Cerebellar cortex (tissue), 1 donor: ENCODE measurements at regions not wholly inside any gene's neighbourhood (a gene's known extent, or its start where the extent isn't known, plus 50 kb on each side); places are given as distances from the start of the nearest gene placed in this dataset.

Source experiments
- DNase-seq: peaks from one replicate; pipeline ENCODE4 v3.0.0-alpha.2; 2015; ENCODE audit warnings: low spot score

DNA sequence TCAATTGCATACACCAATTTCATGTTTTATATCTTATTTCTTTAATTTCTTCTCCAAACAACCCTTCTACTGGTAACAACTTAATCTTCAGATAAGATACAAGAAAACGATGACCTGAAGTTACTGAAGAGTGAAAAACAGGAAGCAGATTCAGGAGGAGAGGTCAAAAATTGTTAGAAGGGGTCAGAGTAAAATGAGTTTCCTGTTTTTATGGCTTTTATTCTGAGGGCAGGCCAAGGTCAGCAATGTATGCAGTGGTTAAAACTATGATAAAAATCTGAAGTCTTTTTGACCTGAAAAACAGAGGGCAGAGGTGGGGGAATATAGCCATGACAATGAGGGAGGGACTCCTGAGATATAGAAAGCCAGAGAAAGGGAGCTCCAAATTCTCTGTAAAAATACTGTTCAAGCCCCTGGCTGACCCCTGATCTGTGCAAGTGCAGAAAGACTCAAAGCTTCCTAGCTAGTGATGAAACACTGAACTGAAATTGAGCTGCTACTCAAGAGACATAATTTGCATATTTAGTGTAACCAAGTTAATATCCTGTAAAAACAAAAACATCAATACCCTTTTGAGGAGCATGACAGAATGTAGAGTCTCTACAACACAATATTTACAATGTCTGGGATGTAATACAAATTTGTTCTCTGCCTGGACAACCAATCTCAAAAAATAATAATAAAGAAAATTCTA lies 514.3 kb upstream of the SEL1L start:
- no peak for DNase-seq

DNA sequence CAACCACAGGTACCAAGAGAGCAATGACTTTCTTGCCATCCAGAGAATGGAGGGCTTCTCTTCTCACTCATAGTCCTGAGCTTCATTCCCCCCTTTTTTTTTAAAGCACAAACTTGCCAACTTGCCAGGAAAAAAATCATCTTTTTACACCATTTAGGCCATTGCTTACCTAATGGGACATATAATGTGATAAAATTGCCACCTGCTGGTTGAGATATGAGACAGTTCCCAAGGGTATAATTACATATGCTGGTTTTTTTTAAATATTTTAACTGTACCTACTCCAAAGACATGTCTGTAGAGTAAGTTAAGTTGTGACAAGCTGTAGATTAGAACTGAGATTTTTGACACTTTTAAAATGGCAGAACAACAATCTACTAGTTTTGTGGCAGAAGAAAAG lies 519.1 kb upstream of the SEL1L start:
- DNase-seq: no peak

DNA sequence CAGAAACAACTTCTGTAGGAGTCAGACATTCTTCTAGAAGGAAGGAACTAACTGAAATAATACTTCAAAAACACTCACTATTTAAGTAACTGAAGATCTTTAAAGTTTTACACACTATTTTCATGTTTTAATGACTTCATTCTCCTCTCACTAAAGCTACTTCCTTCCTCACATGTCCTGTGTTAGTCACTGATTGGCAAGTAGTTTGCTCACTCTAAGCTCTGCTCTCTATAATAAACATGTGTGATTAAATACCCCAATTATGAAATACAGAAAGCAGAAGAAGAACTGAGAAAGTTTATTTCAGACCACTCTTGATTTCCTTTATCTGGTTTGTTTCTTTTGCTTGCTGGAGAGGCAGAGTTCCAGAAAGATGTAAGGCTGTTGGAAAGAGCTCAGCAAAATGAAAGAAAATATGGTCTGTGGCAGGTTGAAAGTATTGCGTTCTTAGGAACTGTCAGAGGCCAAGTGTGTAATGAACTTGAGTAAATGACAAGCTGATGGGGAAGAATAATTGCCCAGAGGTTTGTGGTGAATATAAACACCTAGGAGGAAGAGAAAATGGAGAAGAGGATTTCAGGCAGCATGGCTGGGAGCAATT lies 522.0 kb upstream of the SEL1L start:
- no peak for DNase-seq

DNA sequence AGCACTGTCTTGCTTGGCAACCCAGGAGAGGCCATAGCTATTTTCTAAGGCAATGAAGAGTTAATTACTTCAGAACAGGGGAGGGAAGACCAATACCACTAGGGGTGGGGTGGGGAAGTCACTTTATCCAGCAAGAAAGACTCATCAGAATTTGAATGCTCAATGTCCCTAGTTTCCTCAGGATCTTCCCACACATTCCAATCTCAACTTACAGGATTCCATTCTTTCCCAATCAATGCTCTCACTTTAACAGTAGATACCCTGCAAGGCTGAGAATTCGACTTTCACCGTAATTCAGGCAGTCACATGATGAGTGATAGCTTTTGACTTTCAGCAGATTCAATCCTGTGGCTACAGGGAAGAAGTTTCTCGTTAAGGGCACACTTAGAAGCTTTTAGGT lies 526.6 kb upstream of the SEL1L start:
- no peak for DNase-seq

DNA sequence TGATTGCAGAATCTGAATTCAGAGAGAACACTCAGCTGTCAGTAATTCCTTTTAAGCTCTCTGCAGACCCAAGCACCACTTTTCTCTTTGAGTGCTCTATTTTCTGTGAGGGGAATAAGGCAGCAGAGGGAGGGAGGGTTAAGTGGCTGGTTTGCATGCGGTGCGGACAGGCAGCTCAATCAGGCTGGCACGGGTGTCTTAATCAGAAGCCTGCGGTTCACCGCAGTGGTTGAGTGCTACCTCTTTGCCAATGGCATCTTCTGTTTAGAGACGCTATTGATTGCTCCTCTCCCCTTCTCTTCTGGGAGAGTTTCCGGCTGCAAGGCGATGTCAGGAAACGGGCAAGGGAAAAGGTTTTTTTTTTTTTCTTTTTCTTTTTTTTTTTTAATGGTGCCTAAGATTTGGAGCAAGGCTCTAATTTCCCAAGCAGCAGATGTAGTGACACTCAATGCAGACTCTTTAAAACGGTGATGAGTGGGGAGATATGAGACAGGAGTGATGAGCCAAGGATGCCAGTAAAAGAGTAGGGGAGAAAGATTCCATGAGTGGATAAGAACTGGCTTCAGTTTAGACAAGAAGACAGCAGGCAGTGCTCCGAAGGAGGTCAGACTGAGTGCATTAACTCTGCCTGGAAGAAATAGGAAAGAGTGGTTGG lies 533.7 kb upstream of the SEL1L start:
- DNase-seq: no peak

DNA sequence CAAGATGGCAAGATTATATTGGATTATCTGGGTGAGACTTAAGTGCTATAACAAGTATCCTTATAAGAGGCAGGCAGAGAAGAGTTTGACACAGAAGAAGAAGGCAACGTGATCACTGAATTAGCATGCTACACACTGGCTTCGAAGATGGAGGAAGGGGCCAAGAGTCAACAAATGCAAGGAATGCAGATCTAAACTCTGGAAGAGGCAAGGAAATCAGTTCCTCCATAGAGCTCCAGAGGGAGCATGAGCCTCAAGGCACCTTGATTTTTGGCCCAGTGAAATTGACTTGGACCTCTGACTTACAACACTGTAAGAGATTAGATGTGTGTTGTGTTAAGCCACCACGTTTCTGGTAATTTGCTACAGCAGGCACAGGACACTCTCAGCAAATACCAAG lies 536.4 kb upstream of the SEL1L start:
- no peak for DNase-seq

DNA sequence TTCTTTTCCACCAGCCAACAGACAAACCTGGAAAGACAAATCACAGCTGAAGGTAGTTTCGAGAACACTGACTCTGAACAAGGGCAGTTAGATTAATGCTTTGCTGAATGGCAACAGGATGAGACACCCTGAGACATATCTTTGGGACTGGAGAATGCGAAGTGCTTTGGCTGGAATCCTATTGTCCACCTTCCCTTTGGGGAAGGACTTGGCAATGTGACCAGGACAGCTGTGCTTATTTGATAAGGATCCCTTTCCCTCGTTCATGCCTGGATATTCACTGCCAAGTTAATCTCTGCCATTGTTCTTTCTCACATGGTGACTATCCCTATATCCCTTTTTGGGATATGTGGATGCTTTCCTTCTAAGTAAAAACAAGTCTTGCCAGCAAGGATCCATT lies 537.1 kb upstream of the SEL1L start:
- no peak for DNase-seq

DNA sequence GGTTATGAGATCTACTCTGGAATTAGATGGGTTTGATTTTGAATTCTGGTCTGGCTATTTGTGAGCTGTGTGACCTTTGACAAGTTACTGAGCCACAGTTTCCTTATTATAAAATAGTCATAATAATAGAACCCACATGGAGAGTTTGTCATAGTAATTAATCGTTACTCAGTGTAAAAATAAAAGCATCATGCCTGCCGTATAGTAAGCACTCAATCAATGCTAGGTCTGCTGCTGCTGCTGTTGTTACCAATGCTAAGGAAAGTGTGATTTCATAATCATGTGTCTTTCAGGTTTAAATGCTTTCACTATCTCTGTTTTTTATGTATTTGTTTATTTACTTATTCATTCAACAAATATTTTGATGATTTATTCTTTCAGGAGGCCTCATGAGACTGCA lies 539.9 kb upstream of the SEL1L start:
- DNase-seq: no peak

DNA sequence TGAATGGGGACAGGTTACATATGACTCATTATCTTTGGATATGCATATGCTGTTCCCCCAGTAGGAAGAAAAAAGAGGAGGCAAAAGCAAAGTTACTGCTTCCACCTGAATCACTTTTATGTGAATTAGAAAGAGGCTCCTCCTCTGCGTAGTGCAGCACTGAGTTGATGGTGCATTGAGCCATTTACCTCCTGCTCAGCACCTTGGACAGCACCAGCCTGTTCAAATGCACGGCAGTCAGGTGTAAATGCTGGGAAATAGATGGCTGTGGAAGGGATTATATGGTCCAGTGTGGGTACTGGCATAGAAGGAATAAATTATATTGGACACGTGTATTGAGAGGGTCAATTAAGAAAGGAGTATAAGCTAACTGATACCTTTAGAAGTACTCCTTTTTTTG lies 541.9 kb upstream of the SEL1L start:
- no peak for DNase-seq

DNA sequence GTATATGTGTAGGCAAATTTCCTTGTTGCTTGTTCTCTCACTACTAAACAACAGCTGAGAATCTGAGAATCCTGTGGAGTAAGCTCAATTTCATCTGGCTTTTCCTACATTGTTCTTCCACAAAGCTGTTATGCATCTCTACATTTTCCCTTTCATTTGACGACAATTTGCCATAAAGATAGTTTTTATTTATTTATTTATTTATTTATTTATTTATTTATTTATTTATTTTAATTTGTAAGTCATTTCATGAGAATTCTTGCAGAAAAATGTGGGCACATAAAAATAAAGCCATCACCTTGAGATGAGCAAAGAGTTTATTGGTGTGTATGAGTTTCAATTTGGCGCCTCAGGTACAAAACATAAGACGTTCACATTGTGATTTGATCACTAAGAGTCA lies 545.9 kb upstream of the SEL1L start:
- no peak for DNase-seq

DNA sequence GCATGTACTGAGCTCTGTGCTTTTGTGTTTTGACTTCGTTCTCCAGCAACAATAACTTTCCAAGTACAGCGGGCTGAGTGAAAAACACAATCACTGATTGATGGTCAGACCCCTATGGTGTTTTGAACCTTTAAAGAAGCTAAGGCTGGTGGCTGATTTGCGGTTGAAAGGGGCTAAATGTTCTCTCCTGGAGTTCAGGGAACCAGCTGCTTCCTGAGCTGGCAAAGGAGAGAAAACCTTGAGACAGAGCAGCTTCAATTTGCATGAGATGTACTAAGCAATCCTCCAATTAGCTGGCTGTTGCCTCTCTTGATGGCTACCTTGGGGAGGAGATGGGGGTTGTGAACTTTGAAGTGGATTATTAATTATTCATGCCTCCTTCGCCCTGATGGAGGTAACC lies 546.7 kb upstream of the SEL1L start:
- DNase-seq: no peak

DNA sequence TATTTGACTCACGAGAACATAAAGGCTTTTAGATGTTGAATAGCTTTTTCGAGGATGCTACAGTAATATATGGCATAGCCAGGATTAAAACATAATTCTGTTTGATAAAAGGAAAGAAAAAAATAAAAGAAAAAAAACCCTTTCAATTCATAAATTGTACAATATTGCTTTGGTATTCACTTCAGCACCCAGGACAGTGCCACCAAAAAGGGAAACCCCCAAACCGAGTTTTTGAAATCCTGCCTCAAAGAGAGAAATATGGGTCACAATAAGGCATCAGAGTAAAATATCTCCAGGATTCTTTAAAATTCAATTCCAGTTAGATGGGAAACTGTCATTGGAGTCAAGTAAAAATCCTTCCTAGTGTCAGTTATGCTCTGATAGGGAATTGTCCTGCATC lies 551.2 kb upstream of the SEL1L start:
- DNase-seq: no peak

DNA sequence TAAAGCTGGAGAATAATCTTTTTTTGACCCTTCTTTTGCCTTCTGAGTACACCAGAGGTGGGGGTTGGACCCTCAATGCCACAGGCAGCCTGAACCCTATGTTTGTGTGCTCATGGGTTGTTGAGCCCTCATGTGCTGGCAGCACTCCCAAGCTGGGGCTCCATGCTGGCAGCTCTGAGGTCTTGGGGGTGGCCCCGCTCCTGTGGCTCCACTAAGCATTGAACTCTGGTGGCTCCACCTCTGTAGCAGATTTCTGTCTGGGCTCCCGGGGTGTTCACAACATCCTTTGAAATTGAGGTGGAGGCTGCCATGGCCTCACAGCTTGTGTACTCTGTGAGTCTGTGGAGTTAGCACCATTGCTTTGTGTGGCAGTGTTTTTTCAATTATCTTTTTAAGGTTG lies 557.4 kb upstream of the SEL1L start:
- DNase-seq: no peak

DNA sequence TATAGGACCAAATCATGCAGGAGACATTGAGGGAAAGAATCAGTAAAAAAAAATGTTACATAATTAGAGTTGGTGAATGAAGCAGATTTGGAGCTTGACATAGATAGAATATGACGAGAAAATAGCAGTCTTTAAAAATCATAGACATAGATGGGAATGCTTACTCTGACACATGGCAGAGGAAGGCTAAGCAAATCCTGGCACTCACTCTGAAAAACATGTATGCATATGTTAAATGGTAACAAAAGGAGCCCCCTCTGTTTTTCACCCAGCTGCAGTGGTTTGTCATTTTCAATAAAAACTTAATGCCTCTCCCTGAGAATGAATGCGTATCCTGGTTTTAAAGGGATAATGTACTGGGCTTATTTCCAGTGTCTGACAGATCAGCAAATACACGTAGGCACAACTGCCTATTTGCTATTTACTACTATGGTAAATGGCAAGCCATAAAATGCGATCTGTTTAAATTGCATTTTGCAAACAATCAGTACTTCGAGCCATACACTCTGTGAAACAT lies 561.2 kb upstream of the SEL1L start:
- no peak for DNase-seq

DNA sequence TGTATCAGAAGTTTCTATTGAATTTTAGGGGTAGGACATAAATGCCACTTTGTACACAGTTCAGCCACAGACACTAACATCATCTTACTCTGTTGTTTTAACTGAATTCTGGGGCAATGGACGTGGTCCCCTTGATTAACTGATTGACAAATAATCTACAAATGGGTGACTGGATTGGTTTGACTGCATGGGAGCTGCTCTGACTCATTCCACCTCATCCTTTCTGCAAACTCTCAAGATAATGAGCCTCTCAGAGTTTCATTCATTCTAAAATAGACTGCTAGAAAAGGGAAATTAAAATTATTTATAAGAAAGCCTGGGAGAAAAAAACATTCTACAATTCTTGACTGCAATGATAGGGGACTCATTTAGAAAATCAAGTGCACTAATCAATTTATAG lies 570.4 kb upstream of the SEL1L start:
- no peak for DNase-seq

DNA sequence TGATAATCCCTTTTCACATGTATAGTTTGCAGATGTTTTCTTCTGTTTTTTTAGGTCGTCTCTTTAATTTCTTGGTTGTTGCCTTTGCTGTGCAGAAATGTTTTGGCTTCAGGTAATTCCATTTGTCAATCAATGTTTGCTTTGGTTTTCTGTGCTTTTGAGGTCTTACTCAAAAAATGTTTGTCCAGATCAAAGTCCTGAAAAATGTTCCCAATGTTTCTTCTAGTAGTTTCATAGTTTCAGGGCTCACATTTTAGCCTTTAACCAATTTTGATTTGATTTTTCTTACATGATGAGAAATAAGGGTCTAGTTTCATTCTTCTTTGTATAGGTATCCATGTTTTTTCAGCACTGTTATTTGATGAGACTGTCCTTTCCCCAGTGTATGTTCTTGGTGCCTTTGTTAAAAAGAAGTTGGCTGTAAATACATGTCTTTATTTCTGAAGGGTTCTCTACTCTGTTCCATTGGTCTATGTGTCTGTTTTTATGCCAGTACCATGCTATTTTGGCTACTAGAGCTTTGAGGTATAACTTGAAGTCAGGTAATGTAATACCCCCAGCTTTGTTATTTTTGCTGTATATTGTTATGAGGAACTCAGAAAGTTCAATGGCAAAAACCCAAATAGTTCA lies 578.7 kb upstream of the SEL1L start:
- no peak for DNase-seq

DNA sequence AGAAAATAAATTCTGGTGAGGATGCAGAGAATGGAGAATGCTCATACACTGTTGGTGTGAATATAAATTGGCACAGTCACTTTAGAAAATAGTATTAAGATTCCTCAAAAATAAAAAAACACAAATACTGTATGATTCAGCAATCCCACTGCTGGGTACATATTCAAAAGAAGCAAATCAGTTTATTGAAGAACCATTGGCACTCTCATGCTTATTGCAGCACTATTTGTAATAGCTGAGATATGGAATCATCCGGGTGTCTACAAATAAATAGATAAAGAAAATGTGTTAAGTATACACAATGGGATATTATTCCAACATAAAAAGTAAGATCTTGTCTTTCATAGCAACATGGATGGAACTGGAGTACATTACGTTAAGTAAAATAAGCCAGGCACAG lies 579.4 kb upstream of the SEL1L start:
- DNase-seq: no peak

DNA sequence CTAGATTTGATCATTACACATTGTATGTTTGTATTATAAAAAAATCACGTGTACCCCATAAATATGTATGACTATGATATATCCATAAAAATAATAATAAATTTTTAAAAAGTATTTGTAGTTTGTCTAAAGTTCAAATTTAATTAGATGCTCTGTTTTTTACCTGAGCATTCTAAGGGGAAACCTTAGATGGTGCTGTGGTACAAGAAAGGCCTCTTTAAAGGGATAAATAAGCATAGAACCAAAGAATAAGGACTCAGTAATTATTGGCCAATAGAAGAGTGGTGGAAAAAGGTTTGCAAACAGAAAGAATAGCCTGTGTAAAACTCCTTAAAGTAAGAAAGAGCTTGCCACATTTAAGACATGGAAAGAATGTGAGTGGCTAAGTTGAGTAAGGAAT lies 580.1 kb upstream of the SEL1L start:
- DNase-seq: no peak

DNA sequence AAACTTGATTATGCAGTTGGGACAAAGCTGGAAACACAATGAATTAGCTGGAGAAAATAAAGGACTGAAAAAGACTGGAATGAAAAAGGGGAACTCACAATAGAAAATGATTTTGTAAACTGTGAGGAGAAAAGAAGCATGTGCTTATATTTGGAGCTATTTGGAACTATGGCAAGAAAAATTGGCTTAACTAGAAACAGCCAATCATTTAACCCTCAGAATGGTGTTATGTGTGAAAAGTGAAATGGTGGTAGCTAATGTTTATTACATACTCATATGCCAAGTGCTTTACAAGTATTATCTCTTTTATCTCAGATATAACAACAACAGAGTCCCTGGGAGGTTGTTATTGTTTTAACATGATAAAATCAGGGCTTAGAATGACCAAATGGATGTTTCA lies 583.1 kb upstream of the SEL1L start:
- DNase-seq: no peak

DNA sequence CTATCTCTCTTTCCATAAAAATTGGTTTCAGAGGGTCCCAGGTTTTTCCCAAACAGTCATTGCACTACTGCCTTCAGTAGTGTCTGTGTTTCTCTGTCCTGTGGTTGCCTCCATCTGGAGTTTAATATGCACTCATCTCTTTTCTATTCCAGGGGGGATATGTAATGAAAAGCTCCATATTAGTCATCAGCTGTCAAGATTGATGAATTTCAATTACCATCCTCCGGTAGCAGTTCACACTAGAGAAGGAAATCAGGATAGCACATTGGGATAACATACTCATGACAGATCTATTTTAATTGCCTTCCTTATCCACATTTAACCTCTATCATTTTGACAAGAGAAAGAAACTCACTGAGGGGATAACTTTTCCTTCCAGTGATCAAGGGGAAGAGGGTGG lies 589.0 kb upstream of the SEL1L start:
- no peak for DNase-seq

DNA sequence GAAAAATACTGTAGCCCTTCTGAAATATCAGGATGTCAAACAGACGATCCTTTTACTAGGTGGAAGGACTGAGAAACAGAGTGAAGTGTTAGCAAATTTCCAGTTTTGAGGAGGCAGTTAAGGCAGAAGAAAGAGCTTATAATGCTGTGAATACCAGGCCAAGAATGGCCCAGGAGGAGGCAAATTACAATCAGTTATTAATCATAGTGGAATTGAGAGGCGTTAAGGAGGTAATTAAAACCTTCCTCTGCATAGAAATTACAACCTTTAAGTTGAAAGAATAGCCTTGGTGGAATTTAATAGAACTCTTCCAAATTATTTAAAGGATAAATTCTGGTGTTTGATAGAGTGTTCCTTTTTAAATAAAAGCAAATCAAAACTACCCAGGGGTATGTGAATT lies 590.9 kb upstream of the SEL1L start:
- no peak for DNase-seq

DNA sequence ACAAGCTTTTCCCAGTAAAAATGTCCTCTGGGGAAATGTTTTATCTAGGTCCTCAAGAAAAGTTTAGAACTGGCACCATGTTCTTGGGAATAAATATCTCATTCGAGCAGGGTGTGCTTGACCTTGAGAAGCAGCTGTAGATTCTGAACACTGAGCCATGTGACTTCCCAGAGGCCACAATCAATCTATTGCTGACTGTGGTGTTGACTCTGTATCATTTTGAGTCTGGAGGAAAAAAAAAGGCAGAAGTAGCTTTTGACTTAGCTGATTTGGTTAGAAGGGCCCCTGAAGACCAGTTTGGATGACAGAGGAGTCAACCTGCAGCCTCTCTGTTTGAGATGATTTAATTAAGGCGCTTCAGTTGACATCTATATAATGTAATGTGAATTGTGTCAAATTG lies 592.4 kb upstream of the SEL1L start:
- no peak for DNase-seq

DNA sequence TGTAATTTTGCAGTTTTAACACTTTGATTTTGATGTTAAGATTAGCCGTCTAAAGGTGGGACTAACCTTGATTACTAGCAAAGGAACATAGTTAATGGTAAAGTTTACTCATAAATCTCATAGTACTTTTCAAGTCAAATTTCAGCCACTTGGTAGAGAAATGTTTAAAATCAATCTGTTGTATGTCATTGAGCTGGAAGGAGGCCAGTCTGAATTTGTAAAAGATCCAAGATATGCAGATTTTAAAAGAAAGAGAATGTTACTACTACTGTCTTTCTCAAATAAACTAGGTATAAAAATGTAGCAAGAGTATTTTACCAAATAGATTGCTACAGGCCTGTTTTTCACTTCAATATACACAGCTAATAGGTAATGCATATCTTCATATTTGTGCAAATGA lies 600.8 kb upstream of the SEL1L start:
- no peak for DNase-seq
